ENCODE measurements at regions not wholly inside any gene's neighbourhood (a gene's known extent, or its start where the extent isn't known, plus 50 kb on each side); places are given as distances from the start of the nearest gene placed in this dataset.

DNA sequence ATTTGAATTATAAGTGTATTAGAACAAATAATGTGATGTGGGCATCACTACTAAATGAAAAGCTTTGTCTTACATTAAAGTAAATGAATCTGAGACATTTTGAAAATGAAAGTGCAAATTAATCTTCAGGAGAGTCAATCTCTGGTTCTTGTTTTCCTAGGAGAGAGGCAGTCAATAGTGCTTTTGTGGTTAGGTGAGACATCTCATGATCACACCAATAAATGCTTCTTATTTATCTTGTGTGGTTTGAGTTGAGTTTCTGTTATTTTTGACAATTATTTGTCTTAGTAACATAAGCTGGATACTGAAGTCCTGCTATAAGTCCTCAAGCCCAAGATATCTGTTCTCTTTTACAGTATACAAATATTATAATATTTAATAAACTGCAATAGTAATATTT is 1378.0 kb upstream of the PCDH9 start:
- CTCF ChIA-PET: interaction anchor here (1.1 kb wide), 1 partner anchor 14 kb away, joined by 6 read pairs; no protein-coding TSS in a partner anchor
- no peak for DNase-seq (ENCODE audit: extremely low spot score)
- POLR2A ChIA-PET: no interaction called here
- TF ChIP-seq, protein P1, sequence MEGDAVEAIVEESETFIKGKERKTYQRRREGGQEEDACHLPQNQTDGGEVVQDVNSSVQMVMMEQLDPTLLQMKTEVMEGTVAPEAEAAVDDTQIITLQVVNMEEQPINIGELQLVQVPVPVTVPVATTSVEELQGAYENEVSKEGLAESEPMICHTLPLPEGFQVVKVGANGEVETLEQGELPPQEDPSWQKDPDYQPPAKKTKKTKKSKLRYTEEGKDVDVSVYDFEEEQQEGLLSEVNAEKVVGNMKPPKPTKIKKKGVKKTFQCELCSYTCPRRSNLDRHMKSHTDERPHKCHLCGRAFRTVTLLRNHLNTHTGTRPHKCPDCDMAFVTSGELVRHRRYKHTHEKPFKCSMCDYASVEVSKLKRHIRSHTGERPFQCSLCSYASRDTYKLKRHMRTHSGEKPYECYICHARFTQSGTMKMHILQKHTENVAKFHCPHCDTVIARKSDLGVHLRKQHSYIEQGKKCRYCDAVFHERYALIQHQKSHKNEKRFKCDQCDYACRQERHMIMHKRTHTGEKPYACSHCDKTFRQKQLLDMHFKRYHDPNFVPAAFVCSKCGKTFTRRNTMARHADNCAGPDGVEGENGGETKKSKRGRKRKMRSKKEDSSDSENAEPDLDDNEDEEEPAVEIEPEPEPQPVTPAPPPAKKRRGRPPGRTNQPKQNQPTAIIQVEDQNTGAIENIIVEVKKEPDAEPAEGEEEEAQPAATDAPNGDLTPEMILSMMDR (IDR thresholded peaks at IDR 0.05; ENCODE audit: control extremely low read depth, extremely low read depth, low read depth, missing control alignments): no peak

DNA sequence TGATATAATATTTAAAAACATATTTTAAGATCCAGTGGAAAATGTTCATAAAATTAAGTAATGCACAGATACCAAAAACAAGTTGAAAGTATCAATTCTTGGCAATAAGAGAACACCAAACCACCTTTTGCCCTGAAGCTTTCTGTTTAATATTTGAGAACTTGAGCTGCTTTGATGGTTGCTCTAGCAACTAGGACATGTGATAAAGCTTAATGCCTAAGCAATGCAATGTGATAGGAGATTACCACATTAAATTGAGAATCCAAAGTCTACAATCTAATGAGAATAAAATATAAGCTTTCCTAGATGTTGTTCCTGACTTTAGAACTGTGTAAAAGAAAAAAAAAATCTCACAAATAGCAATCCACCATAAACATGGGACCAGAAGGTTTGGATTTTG is 1367.5 kb upstream of the PCDH9 start:
- TF ChIP-seq, protein P1 (IDR thresholded peaks at IDR 0.05; ENCODE audit: control extremely low read depth, extremely low read depth, low read depth, missing control alignments): no peak
- ChIA-PET CTCF (no interaction called here), POLR2A (no interaction called here)
- no peak for DNase-seq (ENCODE audit: extremely low spot score)

DNA sequence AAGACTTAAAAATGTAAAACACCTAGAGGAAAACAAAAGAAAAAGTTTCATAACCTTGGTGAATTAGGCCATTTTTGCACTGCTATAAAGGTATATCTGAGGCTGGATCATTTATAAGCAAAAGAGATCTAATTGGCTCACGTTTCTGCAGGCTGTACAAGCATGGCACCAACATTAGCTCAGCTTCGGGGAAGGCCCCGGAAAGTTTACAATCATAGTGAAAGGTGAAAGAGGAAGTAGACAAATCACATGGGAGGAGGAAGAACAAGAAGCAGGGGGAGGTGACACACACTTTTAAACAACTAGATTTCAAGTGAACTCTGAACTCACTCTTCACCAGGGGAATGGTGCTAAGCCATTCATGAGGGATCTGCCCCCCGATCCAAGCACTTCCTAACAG is 1358.5 kb upstream of the PCDH9 start:
- POLR2A ChIA-PET: no interaction called here
- DNase-seq (ENCODE audit: extremely low spot score): peak; percentile 2
- TF ChIP-seq, protein P1 (IDR thresholded peaks at IDR 0.05; ENCODE audit: control extremely low read depth, extremely low read depth, low read depth, missing control alignments): no peak

DNA sequence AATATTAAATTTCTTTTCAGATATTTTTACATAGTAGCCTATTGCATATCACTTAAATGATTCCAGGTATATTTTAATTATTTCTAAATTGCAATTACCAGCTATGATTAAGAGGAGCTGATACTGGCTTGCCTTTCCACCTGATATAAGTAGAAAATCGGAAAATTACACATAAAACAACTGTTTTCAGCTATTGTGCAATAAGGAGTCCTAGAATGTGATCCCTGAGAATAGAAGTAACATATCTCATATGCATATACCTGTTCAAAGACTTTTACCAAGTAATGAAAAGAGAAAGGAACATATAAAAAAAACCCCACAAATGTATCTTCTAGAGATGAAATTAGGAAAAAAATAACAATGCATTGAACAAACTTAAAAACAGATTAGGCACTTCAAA is 1354.6 kb upstream of the PCDH9 start:
- ChIA-PET CTCF (no interaction called here), POLR2A (no interaction called here)
- TF ChIP-seq, protein P1 (IDR thresholded peaks at IDR 0.05; ENCODE audit: control extremely low read depth, extremely low read depth, low read depth, missing control alignments): no peak
- DNase-seq (ENCODE audit: extremely low spot score): no peak

More for the DNA sequence above, 1358.5 kb upstream of the PCDH9 start:
- CTCF ChIA-PET: no interaction called here

DNA sequence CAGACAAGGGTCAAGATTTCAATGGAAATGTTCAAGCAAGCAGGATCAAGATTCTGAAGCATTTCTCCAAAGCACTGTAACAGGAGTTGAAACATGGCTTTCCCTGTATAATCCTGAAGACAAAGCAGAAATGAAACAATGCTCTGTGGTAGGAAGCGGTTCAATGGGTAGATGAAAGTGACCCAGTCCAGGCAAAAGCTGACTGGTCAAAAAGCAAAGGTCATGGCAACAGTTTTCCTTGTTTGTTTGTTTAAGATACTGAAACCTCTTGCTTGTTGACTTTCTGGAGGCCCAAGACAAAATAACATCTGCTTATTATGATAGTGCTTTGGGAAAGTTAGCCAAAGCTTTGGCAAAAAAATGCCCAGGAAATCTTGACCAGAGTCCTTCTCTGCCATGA is 1343.9 kb upstream of the PCDH9 start:
- CTCF ChIA-PET: no interaction called here
- POLR2A ChIA-PET: no interaction called here
- TF ChIP-seq, protein P1 (IDR thresholded peaks at IDR 0.05; ENCODE audit: control extremely low read depth, extremely low read depth, low read depth, missing control alignments): no peak
- no peak for DNase-seq (ENCODE audit: extremely low spot score)

DNA sequence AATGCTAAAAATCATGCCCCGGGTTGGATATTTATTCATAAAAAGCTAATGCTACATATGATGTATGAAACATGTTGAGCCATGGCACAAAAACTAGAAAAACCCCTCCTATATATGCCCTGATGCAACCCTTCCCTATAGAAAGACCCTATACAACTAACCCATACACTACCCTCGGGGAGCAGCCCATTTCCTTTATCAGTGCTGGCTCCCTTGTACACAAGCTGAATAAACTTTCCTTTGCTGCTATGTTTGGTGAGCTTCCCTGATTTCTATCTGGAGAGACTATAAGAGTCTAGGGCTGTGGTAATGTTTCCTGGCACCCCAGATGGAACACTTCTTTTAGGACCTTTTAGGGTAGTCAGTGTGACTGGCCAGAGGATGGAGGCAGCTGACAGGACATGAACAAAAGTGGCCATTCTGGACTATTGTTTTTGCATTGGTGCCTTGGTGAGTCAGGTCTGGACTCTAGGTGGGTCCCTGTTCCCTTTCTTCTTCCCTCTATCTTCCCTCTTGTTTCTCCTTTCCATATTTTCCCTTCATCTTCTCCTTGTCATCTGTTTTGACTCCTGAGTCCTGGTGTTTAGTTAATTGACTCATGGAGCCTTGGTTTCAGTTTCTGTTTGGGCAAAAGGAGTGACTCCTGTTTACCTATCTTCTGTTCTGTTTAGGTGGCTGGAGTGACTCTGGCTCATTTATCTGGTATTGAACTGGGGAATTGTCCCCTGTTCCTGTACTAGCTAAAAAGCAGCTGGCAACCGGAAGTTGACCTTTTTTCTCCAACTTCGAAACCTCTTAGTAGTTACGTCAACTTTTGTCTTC is 1321.8 kb upstream of the PCDH9 start:
- TF ChIP-seq, protein P1 (IDR thresholded peaks at IDR 0.05; ENCODE audit: control extremely low read depth, extremely low read depth, low read depth, missing control alignments): no peak
- POLR2A ChIA-PET: no interaction called here
- no peak for DNase-seq (ENCODE audit: extremely low spot score)
- CTCF ChIA-PET: no interaction called here

All from GM10248 (cell line).